Stomach (tissue), 4 donors: ENCODE measurements at regions not wholly inside any gene's neighbourhood (a gene's known extent, or its start where the extent isn't known, plus 50 kb on each side); places are given as distances from the start of the nearest gene placed in this dataset.

ENCODE experiments used
- CTCF ChIP-seq, 7 experiments: fragments of 450-650 bp in 4 of 7; fragments of 200-600 bp in 3 of 7; sonication (generic) in 3 of 7; IDR thresholded peaks; one replicate each; pipeline ENCODE4 v1.5.1; 2016 to 2019; ENCODE audit warnings: antibody characterized with exemption in 7 of 7, control low read depth in 2 of 7, mild to moderate bottlenecking in 1 of 7
- EP300 ChIP-seq: sonication (generic); formaldehyde crosslinking; IDR thresholded peaks from one replicate; pipeline ENCODE4 v1.6.1; 2017; ENCODE audit warnings: antibody characterized with exemption
- POLR2A ChIP-seq, 4 donors: fragments of 450-650 bp; IDR thresholded peaks; one replicate each; pipeline ENCODE4 v1.6.1; 2016; ENCODE audit warnings: antibody characterized with exemption in 4 of 4, control low read depth in 2 of 4, mild to moderate bottlenecking in 1 of 4, moderate library complexity in 1 of 4

- TF ChIP-seq POLR2A (IDR thresholded peaks at IDR 0.05) (no peak), CTCF (IDR thresholded peaks at IDR 0.05) (no peak), EP300 (no peak)
These were observed 103.6 kb downstream of the LITAF start for GRCh38 chr16:11482946-11483748.
